ENCODE measurements at regions not wholly inside any gene's neighbourhood (a gene's known extent, or its start where the extent isn't known, plus 50 kb on each side); places are given as distances from the start of the nearest gene placed in this dataset.

- H3K27ac Mint-ChIP-seq = no peak overlapping the region
- no peaks in the 10 kb centered on the region for H3K36me3 Mint-ChIP-seq (ENCODE audit: low read depth)
- DNase-seq (no peak), ATAC-seq (no peak)
- peaks cover 2% of the 10 kb centered on the region for H3K27me3 Mint-ChIP-seq
- no peaks in the 10 kb centered on the region for H3K4me1 Mint-ChIP-seq (ENCODE audit: low read depth)
- H3K4me3 Mint-ChIP-seq = no peak overlapping the region
- ChIA-PET POLR2A (no interaction called here), CTCF (no interaction called here)
- TF ChIP-seq, protein P1, sequence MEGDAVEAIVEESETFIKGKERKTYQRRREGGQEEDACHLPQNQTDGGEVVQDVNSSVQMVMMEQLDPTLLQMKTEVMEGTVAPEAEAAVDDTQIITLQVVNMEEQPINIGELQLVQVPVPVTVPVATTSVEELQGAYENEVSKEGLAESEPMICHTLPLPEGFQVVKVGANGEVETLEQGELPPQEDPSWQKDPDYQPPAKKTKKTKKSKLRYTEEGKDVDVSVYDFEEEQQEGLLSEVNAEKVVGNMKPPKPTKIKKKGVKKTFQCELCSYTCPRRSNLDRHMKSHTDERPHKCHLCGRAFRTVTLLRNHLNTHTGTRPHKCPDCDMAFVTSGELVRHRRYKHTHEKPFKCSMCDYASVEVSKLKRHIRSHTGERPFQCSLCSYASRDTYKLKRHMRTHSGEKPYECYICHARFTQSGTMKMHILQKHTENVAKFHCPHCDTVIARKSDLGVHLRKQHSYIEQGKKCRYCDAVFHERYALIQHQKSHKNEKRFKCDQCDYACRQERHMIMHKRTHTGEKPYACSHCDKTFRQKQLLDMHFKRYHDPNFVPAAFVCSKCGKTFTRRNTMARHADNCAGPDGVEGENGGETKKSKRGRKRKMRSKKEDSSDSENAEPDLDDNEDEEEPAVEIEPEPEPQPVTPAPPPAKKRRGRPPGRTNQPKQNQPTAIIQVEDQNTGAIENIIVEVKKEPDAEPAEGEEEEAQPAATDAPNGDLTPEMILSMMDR (IDR thresholded peaks at IDR 0.05) = no peak
- intact Hi-C loops (cut with micrococcal nuclease) = no loop called here
- H3K9me3 Mint-ChIP-seq = peaks cover 4% of the 10 kb centered on the region
These were observed 374.3 kb downstream of the EFNB2 start for GRCh38 chr13:106161146-106161545.

GRCh38 chr13:106159295-106160195 is 375.9 kb downstream of the EFNB2 start:
- DNase-seq (no peak), ATAC-seq (no peak)
- Mint-ChIP-seq H3K27me3 (peaks cover 2% of the 10 kb centered on the region), H3K4me3 (no peak overlapping the region), H3K4me1 (ENCODE audit: low read depth) (no peaks in the 10 kb centered on the region), H3K27ac (no peak overlapping the region), H3K9me3 (peaks cover 3% of the 10 kb centered on the region), H3K36me3 (ENCODE audit: low read depth) (no peaks in the 10 kb centered on the region)
- TF ChIP-seq, protein P1 (IDR thresholded peaks at IDR 0.05) = no peak
- intact Hi-C loops (cut with micrococcal nuclease) = no loop called here
- ChIA-PET CTCF (no interaction called here), POLR2A (interaction anchor here (0.6 kb wide), 1 partner anchor 484 kb away, joined by 3 read pairs; no protein-coding TSS in a partner anchor)

GRCh38 chr13:106156468-106156867 is 379.0 kb downstream of the EFNB2 start:
- POLR2A ChIA-PET = no interaction called here
- no peak for ATAC-seq
- Mint-ChIP-seq H3K4me3 (no peak overlapping the region), H3K27ac (no peak overlapping the region), H3K9me3 (no peaks in the 10 kb centered on the region), H3K4me1 (ENCODE audit: low read depth) (no peaks in the 10 kb centered on the region), H3K27me3 (no peaks in the 10 kb centered on the region), H3K36me3 (ENCODE audit: low read depth) (no peaks in the 10 kb centered on the region)
- TF ChIP-seq, protein P1 (IDR thresholded peaks at IDR 0.05) = no peak
- CTCF ChIA-PET = no interaction called here
- intact Hi-C loops (cut with micrococcal nuclease) = no loop called here
- DNase-seq = no peak

DNA sequence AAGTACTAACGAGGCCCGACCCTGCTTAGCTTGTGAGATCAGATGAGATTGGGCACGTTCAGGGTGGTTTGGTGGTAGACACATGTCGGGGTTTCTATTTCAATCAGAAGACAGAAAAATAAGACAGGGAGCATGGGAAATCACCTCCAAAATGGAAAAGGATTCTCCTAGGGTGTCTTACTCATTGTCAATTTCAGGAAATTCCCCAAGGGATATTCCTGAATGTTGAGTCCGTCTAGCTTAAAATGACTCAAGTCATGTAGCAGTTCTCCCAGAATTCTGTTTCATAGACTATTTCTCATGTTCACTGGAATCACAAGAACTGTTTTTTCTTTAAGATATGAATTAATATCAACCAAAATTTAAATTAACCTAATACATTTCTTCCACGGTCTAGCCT is 380.1 kb downstream of the EFNB2 start:
- intact Hi-C loops (cut with micrococcal nuclease) = no loop called here
- Mint-ChIP-seq H3K4me1 (ENCODE audit: low read depth) (no peaks in the 10 kb centered on the region), H3K4me3 (no peak overlapping the region), H3K9me3 (no peaks in the 10 kb centered on the region), H3K36me3 (ENCODE audit: low read depth) (no peaks in the 10 kb centered on the region), H3K27me3 (no peaks in the 10 kb centered on the region), H3K27ac (no peak overlapping the region)
- TF ChIP-seq, protein P1 (IDR thresholded peaks at IDR 0.05) = no peak
- DNase-seq = no peak
- no peak for ATAC-seq
- ChIA-PET CTCF (no interaction called here), POLR2A (no interaction called here)

DNA sequence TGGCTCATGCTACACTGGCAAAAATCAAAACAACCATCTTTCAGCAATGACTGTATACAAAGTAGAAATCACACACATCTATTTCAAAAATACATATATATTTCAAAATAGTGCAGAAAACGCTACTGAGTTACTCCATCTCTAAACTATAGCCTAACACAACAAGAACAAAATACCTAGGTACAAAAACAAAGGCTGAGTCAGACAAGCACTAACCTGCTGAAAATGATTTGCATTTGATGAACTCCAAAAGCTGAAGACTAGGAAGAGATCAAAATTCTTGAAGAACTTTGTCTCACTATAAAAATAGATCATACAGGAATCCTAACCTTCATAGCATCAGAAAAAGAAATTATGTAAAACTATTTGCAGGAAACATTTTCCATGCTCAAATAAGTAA is 381.6 kb downstream of the EFNB2 start:
- TF ChIP-seq, protein P1 (IDR thresholded peaks at IDR 0.05) = no peak
- Mint-ChIP-seq H3K4me1 (ENCODE audit: low read depth) (no peaks in the 10 kb centered on the region), H3K36me3 (ENCODE audit: low read depth) (no peaks in the 10 kb centered on the region), H3K27ac (no peak overlapping the region), H3K9me3 (no peaks in the 10 kb centered on the region), H3K4me3 (no peak overlapping the region), H3K27me3 (no peaks in the 10 kb centered on the region)
- CTCF ChIA-PET = no interaction called here
- DNase-seq = no peak
- intact Hi-C loops (cut with micrococcal nuclease) = no loop called here
- POLR2A ChIA-PET = no interaction called here
- no peak for ATAC-seq

All from activated CD8-positive, alpha-beta T cell treated with anti-CD3 and anti-CD28 coated beads for 36 hours (primary cell).